Fibroblast of peridontal ligament (primary cell): ENCODE measurements at regions not wholly inside any gene's neighbourhood (a gene's known extent, or its start where the extent isn't known, plus 50 kb on each side); places are given as distances from the start of the nearest gene placed in this dataset.

ENCODE experiments used
- DNase-seq: peaks from one replicate; pipeline ENCODE4 v3.0.0-alpha.2; 2010; ENCODE audit errors: extremely low read depth

- no peak for DNase-seq
Measured at GRCh38 chr14:48876806-48877340, 709.3 kb downstream of the RPS29 start.

GRCh38 chr14:48874711-48875110 lies 711.5 kb downstream of the RPS29 start:
- no peak for DNase-seq

- DNase-seq: no peak
Measured at GRCh38 chr14:48857366-48857765, 728.8 kb downstream of the RPS29 start.

- DNase-seq: no peak
Measured at GRCh38 chr14:48853159-48853558, 733.0 kb downstream of the RPS29 start.

- DNase-seq: no peak
Measured at GRCh38 chr14:48849741-48850322, 736.3 kb downstream of the RPS29 start.

- no peak for DNase-seq
Measured at GRCh38 chr14:48842785-48843184, 743.4 kb downstream of the RPS29 start.

- no peak for DNase-seq
Measured at GRCh38 chr14:48826058-48826457, 760.1 kb downstream of the RPS29 start.

- no peak for DNase-seq
Measured at GRCh38 chr14:48814562-48814961, 771.6 kb downstream of the RPS29 start.

- DNase-seq: no peak
Measured at GRCh38 chr14:48805315-48805714, 780.9 kb downstream of the RPS29 start.

- DNase-seq: no peak
Measured at GRCh38 chr14:48792376-48793024, 793.7 kb downstream of the RPS29 start.

GRCh38 chr14:48788771-48789170 lies 797.4 kb downstream of the RPS29 start:
- no peak for DNase-seq

GRCh38 chr14:48786498-48786897 lies 799.7 kb downstream of the RPS29 start:
- no peak for DNase-seq

- no peak for DNase-seq
Measured at GRCh38 chr14:48771717-48772116, 814.5 kb downstream of the RPS29 start.

GRCh38 chr14:48751293-48751692 lies 834.9 kb downstream of the RPS29 start:
- no peak for DNase-seq

GRCh38 chr14:48748151-48748675 lies 838.0 kb downstream of the RPS29 start:
- no peak for DNase-seq

- no peak for DNase-seq
Measured at GRCh38 chr14:48747561-48748089, 838.6 kb downstream of the RPS29 start.

- DNase-seq: no peak
Measured at GRCh38 chr14:48744202-48744601, 842.0 kb downstream of the RPS29 start.

GRCh38 chr14:48738186-48738925 lies 847.8 kb downstream of the RPS29 start:
- DNase-seq: no peak

GRCh38 chr14:48735607-48736006 lies 850.6 kb downstream of the RPS29 start:
- DNase-seq: no peak

- no peak for DNase-seq
Measured at GRCh38 chr14:48731260-48731659, 854.9 kb downstream of the RPS29 start.

- no peak for DNase-seq
Measured at GRCh38 chr14:48726080-48726642, 860.0 kb downstream of the RPS29 start.
